Anterior cingulate cortex (tissue), 58 donors: ENCODE measurements at regions not wholly inside any gene's neighbourhood (a gene's known extent, or its start where the extent isn't known, plus 50 kb on each side); places are given as distances from the start of the nearest gene placed in this dataset.
A peak's percentile ranks its signal among the peaks of the same experiment; 100 is the strongest.

Source experiments
- DNase-seq, 58 donors: peaks; one replicate each; lab custom pipeline; 2025; lab: John Stamatoyannopoulos, UW

DNA sequence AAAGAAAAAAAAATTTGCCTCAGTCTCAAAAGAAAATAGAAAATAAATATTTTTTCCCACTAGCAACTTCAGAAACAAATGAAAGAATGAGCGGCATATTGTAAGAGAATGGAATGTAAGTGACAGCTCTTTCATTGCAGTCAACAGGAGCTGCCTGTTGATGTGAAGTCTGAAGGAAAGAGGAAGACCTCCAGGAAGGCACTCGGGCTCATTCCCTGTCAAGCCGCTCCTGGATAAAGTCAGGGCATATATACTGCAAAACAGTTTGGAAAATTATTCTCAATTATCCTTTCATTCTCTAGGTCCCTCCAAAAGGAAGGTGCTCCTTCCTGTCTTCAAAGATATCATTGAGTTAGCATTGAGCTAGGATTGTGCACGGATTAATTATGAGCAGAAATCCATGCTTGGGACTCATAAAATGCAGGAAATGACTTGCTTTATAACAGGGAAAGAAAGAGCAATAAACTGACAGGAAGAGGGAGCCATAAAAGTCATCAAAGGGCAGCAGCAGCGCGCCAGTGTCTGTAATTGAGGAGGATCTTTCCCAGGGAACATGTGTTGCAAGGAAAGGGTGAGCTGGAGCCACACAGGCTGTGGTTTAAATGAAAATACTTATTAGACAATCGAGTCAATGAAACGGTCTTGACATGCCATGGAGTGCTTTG lies 218.2 kb downstream of the C6orf118 start:
- DNase-seq, result no peak

DNA sequence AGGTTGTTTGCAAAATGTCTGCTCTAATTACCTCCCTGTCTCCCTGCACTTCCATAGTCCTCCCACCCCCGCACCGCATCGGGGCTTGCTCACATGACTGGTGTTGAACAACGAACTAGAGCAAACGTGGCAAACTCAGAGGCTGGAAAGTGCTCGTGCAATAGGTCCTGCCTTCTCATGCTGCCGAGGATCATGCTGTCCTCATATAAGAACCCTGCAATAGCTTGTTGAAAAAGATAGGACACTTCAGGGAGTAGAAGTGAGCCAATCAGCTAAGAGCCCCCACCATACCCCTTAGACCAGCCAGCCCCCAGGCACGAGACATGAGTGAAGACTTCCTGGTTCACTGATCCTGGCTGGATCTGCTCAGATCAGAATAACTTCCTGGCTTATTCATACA lies 219.2 kb downstream of the C6orf118 start:
- DNase-seq, result peak in 1 of 58 donors; percentile 0

DNA sequence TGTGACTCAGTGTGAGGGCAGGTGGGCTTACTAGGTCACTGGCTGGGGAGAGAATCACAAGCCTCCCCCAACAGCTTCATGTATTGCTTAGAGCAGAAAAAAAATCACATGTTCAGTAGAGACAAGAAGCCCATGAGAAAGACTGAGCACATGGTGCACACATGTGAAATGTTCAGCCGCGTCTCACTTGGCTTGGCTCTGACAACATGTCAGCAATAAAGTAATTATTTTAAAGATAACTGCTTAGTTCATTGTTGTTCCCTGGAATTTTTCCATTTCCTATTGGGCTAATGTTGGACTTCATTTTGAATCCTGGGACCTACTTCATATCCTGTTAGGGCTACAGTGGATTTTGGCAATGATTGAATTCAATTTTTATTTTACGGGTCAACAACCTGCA lies 222.6 kb downstream of the C6orf118 start:
- DNase-seq, result no peak

DNA sequence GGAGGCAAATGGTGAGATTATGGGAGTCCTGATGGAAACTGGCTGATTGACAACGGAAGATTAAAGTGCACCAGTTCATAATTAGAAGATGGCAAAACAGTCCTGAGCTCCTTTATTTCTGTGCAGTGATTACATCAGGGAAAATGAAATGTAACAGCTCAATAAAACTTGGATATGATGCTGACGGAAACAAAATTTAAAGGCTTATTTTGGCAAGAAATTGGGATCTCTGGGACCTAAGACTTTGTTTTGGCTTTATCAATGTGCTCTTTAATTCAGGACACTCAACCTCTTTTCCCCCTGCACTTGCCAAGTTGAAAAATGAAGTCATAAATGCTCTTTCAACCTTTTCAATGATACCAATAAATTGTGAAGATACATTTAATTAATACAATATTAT lies 226.8 kb downstream of the C6orf118 start:
- DNase-seq, result no peak

DNA sequence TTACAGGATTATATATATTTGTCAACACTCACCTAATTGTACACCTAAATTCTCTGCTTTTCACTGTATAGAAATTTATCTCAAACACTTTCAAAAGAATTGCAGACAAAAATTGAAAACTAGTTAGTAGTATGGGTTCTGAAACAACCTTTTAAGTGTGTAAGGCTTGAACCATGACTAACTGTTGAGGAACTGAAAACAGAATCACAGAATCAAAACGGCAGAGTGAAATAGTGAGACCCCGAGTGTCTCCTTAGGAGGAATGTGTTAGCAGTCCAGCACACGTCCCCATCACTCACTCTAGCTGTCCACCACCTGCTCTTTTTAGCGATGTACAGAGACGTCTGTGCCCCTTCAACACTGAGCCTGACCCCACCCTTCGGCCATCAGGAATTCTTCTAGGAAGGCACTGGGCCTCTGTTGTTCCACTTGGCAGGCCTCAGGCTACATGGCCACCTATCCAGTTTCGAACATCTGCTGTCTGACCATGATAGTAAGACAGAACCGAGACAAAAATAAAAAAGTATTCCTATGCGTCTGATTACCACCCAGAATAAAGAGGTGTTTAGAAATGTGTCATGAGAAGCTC lies 227.4 kb downstream of the C6orf118 start:
- DNase-seq, result no peak

DNA sequence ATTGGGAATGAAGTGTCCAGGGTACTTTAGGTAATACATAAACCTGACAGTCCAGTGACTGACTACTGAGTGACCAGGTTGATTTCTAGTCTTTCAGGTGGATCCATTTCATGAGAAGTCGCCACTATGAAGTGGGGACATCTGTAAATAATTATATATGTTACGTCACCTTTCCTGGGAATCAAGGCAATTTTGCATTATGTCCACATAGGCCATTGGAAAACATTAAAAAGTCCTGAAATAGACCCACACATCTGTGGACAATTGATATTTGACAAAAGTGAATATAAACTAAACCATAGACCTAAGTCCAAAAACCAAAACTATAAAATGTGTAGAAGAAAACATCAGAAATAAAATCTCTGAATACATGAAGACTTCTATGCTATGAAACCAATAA lies 231.5 kb downstream of the C6orf118 start:
- no peak for DNase-seq

DNA sequence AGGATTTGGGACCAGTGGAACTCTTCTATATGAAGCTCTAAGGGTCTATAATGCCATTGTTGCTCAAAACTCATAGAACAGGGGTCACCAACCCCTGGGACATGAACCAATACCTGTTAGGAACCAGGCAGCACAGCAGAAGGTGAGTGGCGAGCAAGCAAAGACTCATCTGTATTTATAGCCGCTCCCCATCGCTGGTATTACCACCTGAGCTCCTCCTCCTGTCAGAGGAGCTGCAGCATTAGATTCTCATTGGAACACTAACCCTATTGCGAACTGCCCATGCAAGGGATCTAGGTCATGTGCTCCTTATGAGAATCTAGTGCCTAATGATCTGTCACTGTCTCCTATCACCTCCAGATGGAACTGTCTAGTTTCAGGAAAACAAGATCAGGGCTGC lies 237.5 kb downstream of the C6orf118 start:
- DNase-seq, result no peak

DNA sequence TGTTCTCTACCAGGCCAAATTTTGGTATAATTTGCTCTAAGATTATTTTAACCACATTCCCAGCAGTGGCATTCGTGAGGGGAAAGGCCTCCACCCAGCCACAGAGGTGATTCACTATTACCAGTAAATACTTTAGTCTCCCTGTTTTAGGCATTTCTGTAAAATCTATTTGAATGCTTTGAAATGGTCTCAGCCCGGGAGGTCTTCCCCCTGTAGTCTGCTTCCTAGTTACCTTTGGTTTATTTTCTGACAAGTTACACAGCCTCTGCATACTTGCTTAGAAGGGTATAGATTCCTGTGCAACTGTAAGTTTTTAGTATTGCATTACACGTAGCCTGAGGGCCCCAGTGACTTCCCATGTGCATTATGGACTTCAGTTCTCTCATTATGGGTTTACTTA lies 248.7 kb downstream of the C6orf118 start:
- no peak for DNase-seq

DNA sequence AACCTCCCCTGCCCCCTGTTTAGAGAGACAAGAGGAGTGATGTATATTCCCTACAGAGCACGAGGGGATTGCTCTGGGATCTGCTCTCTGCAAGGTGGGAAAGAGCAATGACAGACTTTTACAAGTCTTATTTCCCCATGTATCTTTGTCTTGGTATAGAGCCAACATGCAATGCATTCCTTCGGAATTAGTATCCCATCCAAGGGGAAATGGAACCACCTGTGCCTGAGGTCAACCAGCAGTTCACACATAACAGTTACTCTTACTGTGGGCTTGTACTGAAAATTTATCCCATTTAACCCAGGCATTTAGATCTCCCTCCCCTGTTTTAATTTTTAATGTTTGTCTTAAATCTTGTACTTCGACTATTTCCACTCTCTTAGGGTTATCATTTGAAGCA lies 250.4 kb downstream of the C6orf118 start:
- DNase-seq, result no peak

DNA sequence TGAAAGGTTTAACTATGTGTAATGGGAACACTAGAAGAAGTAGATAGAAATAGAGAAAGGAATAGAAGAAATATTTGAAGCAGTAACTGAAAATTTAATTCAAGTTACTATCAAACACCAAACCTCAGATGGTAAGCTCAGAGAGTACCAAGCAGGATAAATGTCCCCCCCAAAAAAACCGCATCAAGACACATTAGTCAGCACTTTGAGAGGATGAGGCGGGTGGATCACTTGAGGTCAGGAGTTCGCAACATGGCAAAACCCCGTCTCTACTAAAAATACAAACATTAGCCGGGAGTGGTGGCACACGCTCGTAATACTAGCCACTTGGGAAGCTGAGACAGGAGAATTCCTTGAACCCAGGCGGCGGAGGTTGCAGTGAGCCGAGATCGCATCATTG lies 253.1 kb downstream of the C6orf118 start:
- DNase-seq, result no peak

DNA sequence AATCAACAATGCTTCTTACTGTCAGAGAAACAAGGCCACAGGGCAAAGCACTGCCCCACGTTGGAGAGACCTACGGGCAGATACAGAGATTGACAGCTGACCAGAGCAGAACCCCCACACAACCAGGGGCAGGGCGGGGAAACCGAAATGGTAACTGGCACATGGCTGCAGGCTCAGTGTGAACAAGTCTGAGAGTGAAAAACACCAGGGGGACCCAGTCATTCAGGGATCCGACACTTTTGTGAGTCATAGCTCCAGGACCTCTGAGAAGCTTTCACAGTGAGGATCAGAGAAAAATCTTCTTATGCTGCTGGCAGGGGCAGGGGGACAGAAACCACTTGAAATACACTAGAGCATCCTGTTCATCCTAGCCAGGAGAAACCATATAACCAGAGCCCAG lies 254.2 kb downstream of the C6orf118 start:
- DNase-seq, result peak in 3 of 58 donors; percentile 5 to 9 (median 6)

DNA sequence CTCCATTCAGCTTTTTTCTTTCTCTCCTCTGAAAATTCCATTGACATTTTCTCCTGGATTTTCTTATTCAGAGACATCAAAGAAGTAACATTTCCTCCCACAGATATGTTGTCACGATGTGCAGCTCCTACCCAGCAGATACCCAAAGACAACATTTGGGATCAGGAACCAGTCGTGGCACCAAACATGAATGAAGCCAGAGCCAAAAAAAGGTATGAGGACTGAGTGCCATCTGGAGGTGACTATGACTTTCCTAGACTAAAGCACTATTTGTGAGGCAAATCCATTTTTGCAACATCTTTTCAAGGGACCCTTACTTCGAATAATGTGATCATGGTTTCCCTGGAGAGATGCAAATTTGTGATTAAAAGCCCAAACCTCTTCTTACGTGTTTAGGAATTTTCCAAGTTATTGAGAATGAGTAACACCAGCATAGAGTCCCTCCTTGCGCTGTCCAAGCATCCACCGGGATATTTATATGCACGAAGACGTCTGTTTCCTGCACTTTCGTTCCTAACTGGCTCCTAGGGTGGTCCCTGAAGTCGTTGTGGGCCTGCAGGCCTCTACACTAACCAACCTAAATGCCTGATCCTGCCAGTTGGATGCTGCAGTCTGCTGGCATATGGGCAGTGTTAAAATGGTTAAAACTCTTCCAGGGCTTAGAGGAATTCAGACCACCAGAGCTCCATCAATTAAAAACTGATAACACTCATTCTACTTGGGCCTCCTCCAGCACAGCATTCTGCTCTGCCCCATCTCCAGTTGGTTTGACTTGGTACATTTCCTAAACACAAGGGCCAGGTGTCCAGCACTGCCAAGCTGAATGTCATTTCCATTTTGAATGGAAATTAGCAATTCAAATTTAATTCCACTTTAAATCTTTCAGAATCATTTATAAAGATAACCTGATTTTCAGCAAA lies 256.6 kb downstream of the C6orf118 start:
- no peak for DNase-seq

DNA sequence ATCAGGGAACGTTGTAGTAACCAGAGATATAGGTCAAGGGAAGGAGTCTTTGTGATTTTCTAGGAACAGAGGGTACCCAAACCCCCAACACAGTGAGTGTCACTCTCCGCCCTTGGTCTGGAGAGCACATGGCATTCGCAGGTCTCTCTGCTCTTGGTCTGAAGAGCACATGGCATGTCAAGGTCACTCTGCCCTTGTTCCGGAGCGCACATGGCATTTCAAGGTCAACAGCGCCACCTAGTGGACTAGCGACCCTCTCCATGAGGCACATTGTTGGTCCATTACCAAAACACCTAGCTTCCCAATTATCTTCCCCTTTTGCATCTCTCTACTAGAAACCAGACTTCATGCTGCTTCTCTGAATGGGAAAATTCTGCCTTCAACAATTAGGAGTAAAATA lies 260.0 kb downstream of the C6orf118 start:
- DNase-seq, result no peak

DNA sequence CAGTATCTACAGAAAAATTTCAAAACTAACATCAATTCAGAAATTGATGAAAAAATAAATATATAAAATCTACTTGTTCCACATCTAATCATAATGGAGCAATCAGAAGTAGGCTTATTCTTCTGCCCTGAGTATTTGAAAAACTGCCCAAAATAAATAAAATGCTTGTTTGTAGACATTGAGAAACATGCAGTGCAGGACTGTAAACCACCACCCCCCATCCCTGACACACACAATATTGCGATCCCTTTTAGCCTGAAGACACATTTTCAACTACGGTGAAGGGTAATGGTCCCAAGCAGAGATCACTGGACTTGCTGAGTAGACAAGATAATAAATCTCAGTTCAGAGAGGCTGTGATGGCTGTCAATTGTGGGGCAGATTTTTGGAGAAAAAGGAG lies 261.5 kb downstream of the C6orf118 start:
- DNase-seq, result no peak

DNA sequence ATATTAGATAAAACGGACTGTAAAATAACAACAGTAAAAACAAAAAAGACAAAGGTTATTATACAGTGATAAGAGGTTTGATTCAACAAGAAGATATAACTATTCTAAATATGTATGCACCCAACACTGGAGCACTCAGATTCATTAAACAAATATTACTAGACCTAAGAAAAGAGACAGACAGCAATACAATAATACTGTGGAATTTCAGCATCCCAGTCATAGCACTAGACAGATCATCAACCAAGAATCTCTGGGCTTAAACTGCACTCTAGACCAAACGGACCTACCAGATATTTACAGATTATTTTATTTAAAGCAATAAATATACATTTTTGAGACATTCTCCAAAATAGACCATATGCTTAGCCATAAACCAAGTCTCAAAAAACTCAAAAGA lies 263.8 kb downstream of the C6orf118 start:
- DNase-seq, result no peak

DNA sequence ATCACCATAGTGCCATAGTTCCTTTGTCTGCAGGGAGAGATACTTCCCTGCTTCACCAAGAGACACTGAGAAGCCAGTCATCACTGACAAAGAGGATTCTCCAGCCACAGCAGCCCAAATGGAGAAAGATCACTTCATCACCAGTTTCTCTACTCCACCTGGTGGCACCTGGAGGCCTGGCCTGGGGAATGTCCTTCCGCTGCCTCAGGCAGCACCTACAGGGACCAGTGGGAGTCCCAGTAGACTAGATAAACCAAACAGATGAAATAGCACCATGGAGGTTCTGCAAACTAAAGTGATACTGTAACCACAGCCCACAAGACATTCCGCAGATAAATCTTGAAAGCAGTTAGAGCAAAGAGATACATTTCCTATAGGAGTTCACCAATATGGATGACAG lies 266.5 kb downstream of the C6orf118 start:
- DNase-seq, result no peak

DNA sequence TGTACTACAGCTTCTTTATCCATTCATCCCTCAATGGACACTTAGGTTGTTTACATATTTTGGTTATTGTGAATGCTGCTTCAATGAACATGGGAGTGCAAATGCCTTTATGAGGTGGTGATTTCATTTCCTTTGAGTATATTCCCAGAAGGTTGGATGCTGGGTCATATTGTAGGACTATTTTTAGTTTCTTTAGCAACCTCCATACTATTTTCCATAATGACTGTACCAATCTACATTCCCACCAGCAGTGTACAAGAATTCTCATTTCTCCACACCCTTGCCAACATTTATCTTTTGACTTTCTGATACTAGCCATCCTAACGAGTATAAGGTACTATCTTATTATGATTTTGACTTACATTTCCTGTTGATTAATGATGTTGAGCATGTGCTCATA lies 269.0 kb downstream of the C6orf118 start:
- DNase-seq, result no peak

DNA sequence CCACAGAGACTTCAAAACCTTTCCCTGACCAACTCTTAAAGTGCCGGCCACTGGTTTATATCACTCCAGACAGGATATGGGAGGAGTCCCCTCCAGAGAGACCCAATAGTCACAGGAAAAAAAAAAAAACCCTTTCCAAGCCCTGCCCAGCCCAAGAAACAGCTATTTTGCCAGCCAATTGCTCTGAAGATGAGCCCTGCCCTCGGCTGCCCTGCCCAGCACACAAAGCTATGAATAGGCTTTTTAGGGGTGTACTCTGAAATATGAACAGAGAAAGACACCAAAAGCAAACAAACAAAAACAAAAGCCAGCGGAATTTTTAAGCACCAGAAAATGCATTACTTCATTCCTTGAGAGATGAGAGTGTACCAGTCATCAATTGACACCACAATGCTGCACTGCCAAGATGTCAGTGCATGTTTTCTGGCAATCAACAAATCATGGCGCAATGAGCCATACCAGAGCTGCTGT lies 275.1 kb downstream of the C6orf118 start:
- DNase-seq, result no peak

DNA sequence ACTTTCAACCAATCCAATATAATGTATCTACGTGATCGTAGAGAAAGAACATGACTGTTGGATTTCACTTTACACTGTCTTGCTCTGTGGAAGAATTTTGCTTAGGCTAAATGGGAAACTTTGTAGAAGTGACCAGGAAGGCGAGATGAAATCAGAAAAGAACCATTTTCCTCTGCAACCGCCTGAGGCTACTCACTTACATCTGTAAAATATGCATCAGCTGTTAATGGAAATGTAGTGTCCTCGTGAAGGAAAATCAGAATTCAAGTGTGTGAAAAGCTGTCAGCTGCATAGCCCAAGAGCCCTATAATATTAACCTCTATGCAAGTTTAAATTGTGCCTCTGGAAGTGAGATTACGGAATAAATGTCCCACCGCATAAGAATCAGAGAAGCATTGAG lies 277.9 kb downstream of the C6orf118 start:
- DNase-seq, result no peak

DNA sequence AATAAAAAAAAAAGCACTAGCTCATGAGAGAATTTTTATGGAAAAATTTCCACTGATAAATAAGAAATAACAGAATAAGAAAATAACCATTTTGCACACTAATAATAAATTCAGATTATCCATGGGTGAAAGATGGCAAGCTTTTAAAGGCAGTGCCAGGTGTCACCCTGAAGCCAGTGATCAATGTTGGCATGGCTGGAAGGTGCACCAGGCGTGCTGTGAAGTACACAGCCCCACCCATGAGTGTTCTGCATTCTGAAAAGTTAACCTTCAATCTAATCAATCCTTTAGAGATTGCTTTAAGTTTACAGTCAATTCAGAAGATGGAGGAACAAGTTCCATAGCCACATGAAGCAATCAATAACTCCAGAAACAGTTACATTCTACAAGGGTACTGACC lies 284.4 kb downstream of the C6orf118 start:
- DNase-seq, result no peak

DNA sequence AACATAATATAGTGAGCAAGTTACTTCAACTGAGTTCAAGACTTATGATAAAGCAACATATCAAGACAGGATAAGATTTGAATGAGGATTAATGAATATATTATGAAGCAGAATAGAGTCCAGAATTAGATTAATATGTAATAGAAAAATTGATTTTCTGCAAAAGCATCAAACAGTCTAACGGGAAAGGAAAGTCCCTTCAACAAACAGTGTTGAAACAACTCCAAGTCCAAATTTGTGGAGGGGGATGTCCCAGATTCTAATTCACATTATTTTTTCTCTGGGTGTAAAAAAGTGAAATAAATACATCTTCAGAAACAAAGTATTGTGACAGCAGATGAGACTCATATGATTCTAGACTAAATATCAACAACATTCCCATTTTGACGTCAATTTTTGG lies 289.7 kb downstream of the C6orf118 start:
- no peak for DNase-seq

DNA sequence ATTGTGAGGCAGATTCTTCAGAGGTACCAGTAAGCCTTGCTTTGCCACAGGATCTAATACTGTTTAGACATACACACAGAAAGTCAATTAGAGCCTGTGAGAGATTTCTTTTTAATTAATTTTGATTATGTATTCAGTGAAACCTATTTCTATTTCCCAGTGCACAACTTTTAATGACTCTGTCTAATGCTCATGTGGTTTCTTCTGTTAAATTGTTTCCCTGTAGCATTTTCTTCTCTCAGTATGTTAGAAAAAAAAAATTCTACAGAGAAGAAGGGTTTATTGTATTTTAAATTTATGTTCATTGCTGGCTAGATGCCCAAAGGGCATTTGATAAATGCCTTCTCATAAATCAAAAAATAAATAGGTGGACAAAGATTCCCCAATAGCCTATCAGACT lies 293.7 kb downstream of the C6orf118 start:
- no peak for DNase-seq
